H1 (cell line): ENCODE measurements at regions not wholly inside any gene's neighbourhood (a gene's known extent, or its start where the extent isn't known, plus 50 kb on each side); places are given as distances from the start of the nearest gene placed in this dataset.

ENCODE experiments used
- ATF3 ChIP-seq: IDR thresholded peaks from 2 replicates; pipeline ENCODE4 v1.6.1; 2011; ENCODE audit warnings: low read depth, mild to moderate bottlenecking, low read length; ENCODE audit not compliant: insufficient read depth
- CTCF ChIP-seq, 3 experiments: IDR thresholded peaks; 1 replicate in 2 of 3; 2 replicates in 1 of 3; pipeline versions ENCODE4 v1.5.1 to v1.6.1; 2011; ENCODE audit warnings: low read length in 3 of 3, mild to moderate bottlenecking in 3 of 3, inconsistent platforms in 2 of 3, low read depth in 1 of 3, moderate library complexity in 1 of 3; ENCODE audit not compliant: insufficient read depth in 1 of 3; ENCODE audit errors: control extremely low read depth in 1 of 3
- JUND ChIP-seq: IDR thresholded peaks from 2 replicates; pipeline ENCODE4 v1.6.1; 2011; ENCODE audit warnings: mild to moderate bottlenecking, improper control_type of control experiment, low read length
- SP1 ChIP-seq: IDR thresholded peaks from 2 replicates; pipeline ENCODE4 v1.6.1; 2011; ENCODE audit warnings: low read depth, low read length
- SRF ChIP-seq: IDR thresholded peaks from 2 replicates; pipeline ENCODE4 v1.6.1; 2011; ENCODE audit warnings: mild to moderate bottlenecking, low read depth, low read length, moderate library complexity

- TF ChIP-seq ATF3 (no peak), CTCF (IDR thresholded peaks at IDR 0.05; ENCODE audit: control extremely low read depth in 1 of 3, insufficient read depth in 1 of 3, low read depth in 1 of 3, low read length in 3 of 3) (no peak), SRF (no peak), SP1 (no peak), JUND (no peak)
Observed at GRCh38 chr22:49462795-49463194, 364.9 kb downstream of the BRD1 start.
